ENCODE measurements at regions not wholly inside any gene's neighbourhood (a gene's known extent, or its start where the extent isn't known, plus 50 kb on each side); places are given as distances from the start of the nearest gene placed in this dataset.

- no peak for DNase-seq (ENCODE audit: low read depth in 2 of 2)
These were observed 1476.2 kb downstream of the MRPL39 start for GRCh38 chr21:24131056-24131455.

GRCh38 chr21:24127651-24128050, 1479.6 kb downstream of the MRPL39 start:
- DNase-seq (ENCODE audit: low read depth in 2 of 2) = no peak

GRCh38 chr21:24123785-24124184, 1483.5 kb downstream of the MRPL39 start:
- no peak for DNase-seq (ENCODE audit: low read depth in 2 of 2)

GRCh38 chr21:24118738-24119459, 1488.4 kb downstream of the MRPL39 start:
- no peak for DNase-seq (ENCODE audit: low read depth in 2 of 2)

- DNase-seq (ENCODE audit: low read depth in 2 of 2) = no peak
These were observed 1492.1 kb downstream of the MRPL39 start for GRCh38 chr21:24115141-24115540.

- DNase-seq (ENCODE audit: low read depth in 2 of 2) = no peak
These were observed 1495.3 kb downstream of the MRPL39 start for GRCh38 chr21:24112020-24112419.

GRCh38 chr21:24110846-24111245, 1496.4 kb downstream of the MRPL39 start:
- no peak for DNase-seq (ENCODE audit: low read depth in 2 of 2)

GRCh38 chr21:24097181-24097580, 1510.1 kb downstream of the MRPL39 start:
- DNase-seq (ENCODE audit: low read depth in 2 of 2) = no peak

GRCh38 chr21:24096651-24097050, 1510.6 kb downstream of the MRPL39 start:
- DNase-seq (ENCODE audit: low read depth in 2 of 2) = no peak

GRCh38 chr21:24093032-24093431, 1514.2 kb downstream of the MRPL39 start:
- DNase-seq (ENCODE audit: low read depth in 2 of 2) = no peak

- no peak for DNase-seq (ENCODE audit: low read depth in 2 of 2)
These were observed 1531.1 kb downstream of the MRPL39 start for GRCh38 chr21:24076179-24076578.

- DNase-seq (ENCODE audit: low read depth in 2 of 2) = no peak
These were observed 1551.6 kb downstream of the MRPL39 start for GRCh38 chr21:24055696-24056095.

GRCh38 chr21:24050231-24050630, 1557.0 kb downstream of the MRPL39 start:
- no peak for DNase-seq (ENCODE audit: low read depth in 2 of 2)

- no peak for DNase-seq (ENCODE audit: low read depth in 2 of 2)
These were observed 1560.3 kb downstream of the MRPL39 start for GRCh38 chr21:24046829-24047443.

GRCh38 chr21:24045775-24046215, 1561.5 kb downstream of the MRPL39 start:
- DNase-seq (ENCODE audit: low read depth in 2 of 2) = peak in 1 of 2 experiments; percentile 4

- DNase-seq (ENCODE audit: low read depth in 2 of 2) = no peak
These were observed 1561.9 kb downstream of the MRPL39 start for GRCh38 chr21:24045373-24045772.

GRCh38 chr21:24042687-24043086, 1564.6 kb downstream of the MRPL39 start:
- DNase-seq (ENCODE audit: low read depth in 2 of 2) = no peak

GRCh38 chr21:24032709-24033232, 1574.5 kb downstream of the MRPL39 start:
- DNase-seq (ENCODE audit: low read depth in 2 of 2) = no peak

GRCh38 chr21:24027396-24027795, 1579.9 kb downstream of the MRPL39 start:
- no peak for DNase-seq (ENCODE audit: low read depth in 2 of 2)

- DNase-seq (ENCODE audit: low read depth in 2 of 2) = no peak
These were observed 1582.2 kb downstream of the MRPL39 start for GRCh38 chr21:24025101-24025500.

- no peak for DNase-seq (ENCODE audit: low read depth in 2 of 2)
These were observed 1583.3 kb downstream of the MRPL39 start for GRCh38 chr21:24023936-24024335.

GRCh38 chr21:24023402-24023801, 1583.9 kb downstream of the MRPL39 start:
- DNase-seq (ENCODE audit: low read depth in 2 of 2) = no peak

GRCh38 chr21:24014381-24014780, 1592.9 kb downstream of the MRPL39 start:
- DNase-seq (ENCODE audit: low read depth in 2 of 2) = no peak

All from stimulated activated CD4-positive, alpha-beta T cell treated with anti-CD3 and anti-CD28 coated beads, Interleukin-12 subunit alpha, Interleukin-12 subunit beta, amount 100 ng/mL, for 24 hours (primary cell).